NCI-H146 (cell line): ENCODE measurements at regions not wholly inside any gene's neighbourhood (a gene's known extent, or its start where the extent isn't known, plus 50 kb on each side); places are given as distances from the start of the nearest gene placed in this dataset.

Experiments used
- DNase-seq: peaks from one replicate; lab custom pipeline; 2025; lab: John Stamatoyannopoulos, UW

DNA sequence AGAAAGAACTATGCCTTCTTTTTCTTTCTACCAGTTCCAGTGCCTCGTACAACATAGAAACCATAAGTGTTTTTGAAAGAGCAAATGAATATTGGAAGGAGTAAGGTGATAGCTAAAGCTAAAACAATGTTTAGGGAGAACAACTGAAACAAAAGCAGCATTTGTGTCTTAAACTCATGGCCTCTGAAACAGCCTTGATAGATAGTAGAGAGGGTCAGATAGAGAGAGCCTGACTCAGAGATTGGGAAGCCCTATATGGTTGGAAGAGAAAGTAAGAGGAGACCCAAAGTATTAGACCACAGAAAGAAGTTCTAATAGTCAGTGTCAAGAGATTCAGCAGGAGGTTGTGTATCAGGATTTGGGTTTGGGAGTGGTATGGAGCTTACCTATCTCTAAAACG lies 79.6 kb upstream of the IFNG-AS1 start:
- no peak for DNase-seq

DNA sequence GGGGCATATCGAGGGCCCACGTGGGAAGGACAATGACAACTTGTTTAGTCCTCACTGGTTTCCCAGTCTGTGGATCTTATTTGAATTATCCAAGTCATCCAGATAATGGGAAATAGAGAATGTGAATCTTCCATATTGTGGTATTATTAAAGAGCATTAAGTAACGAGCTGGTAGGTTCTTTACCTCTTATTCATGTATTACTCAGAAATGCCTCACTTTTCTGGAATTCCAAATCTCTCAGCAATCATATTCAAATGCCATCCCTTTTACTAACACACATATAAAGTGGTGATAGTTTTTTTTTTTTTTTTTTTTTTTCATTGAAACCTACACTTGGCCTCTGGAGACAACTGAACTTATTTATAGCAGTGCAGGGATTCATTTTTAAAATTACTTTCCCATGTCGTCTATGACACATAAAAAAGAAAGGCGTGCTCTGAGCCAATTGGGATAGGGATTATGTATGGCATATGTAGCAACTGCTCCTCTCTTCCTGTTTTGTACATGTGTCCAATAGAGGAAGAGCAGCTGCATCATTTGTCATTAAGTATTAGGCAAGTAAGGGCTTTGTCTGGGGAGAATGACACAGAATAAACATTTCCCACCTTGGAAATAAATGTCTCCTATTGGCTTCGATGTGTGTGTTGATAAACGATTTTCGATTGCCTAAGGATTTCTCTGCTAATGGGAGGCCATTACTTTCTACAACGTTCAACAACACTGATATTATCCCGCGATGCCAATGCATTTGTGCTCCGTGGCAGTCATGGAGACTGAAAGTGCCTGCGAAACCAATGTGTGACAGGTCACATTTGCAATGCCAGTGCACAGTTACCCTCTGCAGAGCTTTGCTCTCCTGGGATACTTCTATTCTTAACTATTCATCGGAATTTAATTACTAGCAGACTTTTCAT lies 78.6 kb upstream of the IFNG-AS1 start:
- no peak for DNase-seq

DNA sequence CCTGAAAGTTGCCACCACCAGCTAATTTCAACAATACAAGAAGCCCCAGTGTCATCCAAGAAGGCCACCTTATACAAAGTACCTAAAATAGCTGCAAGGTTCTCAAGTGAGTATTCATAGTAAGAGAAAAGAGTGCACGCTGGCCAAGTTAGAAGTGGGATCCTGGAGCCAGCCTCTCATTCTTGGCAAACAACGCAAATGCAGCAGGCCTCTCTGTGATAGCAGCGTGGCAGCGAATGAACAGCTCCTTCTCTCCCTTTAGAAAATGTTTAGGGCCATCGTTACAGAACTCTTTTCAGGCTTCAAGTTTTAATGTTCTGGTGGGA lies 78.0 kb upstream of the IFNG-AS1 start:
- no peak for DNase-seq

DNA sequence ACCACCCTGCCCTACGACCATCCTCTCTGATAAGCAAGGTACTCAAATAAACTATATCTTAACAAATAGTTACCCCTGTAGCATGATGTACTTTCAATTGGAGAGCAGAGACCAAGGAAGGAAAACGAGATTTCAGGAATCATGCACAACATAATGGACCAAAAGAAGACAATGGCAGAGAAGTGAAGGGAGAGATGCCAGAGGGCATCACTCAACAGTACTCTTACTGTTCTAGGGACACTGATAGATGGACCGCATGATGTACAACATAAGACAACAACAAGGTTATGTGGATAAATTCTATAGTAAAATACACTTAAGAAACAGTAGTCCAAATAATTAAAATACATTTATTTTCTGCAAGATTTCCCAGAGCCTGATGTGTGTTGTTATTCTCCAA lies 77.5 kb upstream of the IFNG-AS1 start:
- no peak for DNase-seq

DNA sequence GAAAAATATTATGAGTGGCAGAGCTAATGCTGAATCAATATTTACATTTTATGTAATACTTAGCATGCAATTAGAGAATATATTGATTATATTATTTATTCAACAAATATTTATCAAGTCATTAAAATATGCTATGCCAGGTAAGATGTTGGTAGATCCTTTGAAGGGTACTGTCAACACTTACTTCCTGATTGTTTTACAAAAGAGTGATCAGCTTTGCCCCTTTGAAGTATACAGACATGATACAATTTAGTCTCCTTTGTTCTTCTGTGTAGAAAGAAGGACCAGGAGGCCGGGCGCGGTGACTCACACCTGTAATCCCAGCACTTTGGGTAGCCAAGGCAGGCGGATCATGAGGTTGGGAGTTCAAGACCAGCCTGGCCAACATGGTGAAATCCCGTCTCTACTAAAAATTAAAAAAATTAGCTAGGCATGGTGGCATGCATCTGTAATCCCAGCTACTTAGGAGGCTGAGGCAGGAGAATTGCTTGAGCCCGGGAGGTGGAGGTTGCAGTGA lies 73.9 kb upstream of the IFNG-AS1 start:
- peak; percentile 28 for DNase-seq

DNA sequence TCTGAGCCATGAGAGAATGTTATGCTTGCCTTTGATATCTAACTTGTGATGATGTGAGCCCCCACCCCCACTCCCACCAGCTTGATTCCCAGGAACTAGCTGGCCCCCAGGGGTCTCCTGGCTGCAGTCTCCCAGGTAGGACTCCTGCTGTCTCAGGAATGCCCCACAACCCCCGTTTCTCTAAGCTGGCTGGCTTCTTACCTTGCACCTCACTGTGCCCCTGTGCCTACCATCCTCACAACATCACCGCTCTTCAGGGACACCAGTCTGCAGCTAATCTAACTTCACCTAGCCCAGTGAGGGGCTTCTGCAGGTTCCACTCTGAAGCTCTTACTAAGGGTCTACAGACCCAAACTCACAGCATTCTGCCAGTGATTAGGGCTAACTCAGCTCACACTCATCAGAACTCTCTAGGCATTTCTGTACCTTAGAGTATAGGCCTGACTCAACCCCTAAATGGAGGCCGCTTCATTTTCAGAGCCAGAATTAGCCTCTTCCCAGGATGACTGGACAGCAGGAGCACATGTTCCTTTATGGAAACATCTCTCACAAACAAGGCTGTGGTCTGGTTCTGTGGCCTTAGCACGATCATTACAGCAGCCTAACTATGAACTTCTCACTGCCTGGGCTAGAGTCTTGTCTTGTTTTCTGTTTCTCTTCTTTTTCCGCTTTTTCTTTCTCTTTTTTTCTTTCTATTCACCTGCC lies 72.8 kb upstream of the IFNG-AS1 start:
- no peak for DNase-seq

DNA sequence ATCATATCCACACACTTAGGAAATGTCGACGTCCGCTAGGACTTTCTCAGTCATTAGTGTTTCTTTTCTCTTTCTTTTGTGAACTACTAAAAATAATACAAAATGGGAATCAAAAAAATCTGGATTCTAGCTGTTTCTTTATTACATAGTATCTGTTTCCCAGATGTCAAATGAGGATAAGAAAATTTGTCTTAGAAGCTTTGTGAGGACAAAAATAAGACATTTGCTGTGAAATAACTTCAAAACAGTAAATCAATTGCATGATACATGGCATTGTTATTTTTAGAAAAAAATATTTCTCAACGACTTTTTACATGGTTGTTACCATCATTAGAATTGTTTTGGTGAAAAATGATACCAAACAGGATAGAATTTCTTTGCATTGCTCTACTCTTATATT lies 71.4 kb upstream of the IFNG-AS1 start:
- DNase-seq, result no peak

DNA sequence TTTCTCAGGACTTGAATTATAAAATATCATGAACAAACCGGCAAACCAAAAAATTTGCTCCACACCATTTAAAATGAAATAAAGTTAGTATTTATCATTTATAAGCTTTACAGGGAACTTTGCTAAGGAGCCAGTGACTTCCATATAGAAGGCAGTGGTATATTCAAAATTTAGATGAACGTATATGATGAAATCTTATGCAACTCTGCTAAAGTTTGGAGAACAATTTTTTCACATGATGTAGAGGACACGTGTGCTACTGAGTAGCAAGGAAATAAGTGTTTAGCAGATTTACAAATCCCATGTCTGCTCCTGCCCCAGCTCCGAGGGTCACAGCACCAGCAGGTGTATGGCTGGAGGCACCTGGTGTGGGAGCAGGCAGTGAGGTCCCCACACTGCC lies 70.8 kb upstream of the IFNG-AS1 start:
- no peak for DNase-seq

DNA sequence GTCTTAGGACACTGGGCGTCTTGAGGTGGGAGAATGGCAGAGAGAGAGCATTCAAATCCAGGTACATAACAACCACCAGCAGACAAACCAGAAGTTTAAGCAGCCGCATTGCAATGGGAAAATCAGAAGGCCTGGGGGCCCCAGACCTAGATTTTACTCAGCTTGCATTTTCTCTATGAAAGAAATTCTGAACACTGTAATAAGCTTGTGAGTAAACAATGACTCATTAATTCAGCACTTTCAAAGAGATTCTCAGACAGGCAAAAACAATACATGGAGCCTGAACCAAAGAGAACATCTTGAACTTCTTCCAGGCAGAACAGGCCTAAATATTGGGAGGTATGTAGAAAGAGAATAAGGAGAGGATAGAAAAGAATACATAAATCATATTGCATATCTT lies 69.8 kb upstream of the IFNG-AS1 start:
- no peak for DNase-seq

DNA sequence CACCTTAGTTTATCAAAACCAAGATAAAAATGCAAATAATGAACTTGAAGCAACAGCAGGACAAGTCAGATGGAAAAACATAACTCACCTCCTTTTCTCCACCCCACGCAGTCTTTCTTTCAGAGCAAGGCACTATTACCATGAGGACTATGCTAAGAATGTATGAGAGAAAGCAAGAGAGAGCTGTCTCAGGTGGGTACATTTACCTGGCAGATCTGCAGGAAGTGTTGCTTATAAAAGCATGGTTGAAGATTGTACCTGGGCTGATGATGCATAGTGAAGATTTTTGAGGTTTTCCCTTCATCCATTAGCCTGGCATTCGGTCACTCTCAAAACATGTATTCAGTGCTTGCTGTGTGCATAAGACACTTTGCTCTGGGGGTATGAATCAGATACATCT lies 68.8 kb upstream of the IFNG-AS1 start:
- no peak for DNase-seq

DNA sequence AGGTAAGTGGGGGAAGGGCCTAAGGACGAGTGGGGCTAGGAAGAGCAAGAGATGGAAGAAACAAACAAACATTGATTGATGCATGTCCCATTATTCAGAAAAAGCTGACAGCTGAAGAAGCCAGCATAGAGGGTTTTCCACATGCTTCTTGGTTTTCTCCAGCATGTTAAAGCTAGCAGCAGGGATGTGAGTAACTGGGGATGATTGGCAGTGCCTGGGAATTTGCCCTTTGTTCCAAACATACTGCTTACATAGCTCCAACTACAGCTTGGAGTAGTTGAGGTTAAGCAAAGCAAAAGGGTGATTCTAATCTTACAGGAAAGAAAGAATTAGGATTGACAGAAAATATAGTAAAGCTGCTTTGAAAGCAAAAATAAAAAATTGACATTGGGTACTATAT lies 68.0 kb upstream of the IFNG-AS1 start:
- no peak for DNase-seq

DNA sequence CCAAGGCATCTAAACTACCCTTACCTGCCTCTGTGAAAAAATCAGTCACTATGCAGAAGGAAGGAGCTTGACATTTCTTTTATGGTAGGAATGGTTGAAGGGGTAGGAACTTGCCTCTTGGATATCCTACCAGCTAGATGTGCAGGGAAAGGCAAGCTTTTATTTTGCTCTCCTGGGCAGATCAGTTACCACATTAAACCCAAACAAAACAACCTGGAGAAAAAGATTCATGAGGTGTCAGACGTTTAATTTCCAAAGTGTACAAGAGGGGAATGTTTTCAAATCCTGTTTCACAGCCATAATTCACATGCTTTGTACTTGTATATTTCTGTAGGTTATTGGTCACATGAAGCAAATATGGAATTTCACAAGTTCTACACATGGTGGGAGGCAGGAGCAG lies 67.0 kb upstream of the IFNG-AS1 start:
- no peak for DNase-seq

DNA sequence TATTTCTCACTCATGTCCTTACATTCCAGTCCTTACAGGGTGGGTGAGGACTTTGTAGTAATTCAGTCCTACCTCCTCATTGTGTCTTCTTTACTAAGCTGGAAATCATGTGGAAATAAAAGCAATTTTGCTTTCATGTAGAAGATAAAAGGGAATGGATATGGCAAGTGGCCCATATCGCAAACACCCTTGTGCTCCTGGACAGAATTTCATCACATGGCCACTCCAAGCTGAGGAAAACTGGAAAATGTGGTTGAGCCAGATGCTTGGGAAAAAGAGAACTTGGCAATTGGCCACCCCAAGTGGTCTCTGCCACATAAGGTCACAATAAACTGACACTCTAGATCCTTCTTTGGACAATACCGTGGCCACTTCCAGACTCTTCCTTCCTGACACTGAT lies 64.2 kb upstream of the IFNG-AS1 start:
- no peak for DNase-seq

DNA sequence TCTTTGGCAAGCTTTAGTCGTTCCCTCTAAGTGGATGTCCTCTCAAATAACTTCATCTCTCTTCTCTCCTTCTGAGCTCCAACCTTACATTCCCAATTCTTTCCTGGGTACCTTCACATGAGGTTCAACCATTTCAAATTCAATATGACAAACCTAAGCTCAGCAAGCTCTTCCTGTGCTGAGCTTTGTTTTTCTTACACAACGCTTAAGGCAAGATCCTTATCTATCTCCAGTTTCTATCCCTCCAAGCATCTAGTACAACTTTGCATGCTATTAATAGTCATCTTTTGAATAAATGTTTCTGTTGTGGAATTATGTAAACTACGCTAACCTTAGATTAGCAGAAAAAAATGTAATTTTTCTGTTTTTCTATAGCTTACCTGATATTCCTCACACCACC lies 63.7 kb upstream of the IFNG-AS1 start:
- no peak for DNase-seq

DNA sequence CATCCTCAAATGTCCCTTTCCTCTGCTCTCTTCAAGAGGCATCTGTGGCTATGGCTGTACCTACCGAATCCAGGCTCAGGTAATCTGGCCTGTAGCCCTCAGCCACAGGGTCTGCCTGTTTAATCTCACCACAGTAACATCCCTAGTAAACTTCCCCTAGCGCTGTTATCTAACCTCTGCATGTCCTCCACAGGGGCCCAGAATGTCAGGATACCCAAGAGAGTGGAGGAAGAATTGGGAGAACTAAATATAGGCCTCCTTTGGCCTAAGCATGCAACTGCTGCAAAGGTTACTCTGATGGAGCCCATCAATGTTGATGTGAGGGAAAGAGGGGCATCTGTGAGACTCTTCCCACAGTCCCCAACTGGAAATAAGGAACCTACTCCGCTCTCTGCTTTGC lies 63.2 kb upstream of the IFNG-AS1 start:
- DNase-seq, result no peak

DNA sequence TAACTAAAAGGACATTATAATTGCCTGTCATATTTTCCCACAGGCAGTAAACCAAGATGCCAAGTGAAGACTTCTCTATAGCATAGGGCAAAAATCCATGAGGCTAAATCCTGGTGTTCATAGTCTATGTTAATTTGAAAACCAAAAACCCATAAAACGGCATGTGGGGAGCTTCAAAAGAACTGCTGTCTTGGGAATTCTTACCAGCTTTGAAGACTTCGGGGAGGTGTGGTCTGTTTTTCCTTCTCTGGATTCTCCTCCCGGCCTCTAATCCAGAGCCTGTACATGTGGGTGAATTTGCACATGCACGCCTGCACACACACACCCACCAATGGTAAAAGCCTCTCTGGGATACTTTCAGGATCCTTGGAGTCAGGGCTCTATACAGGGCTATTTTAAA lies 61.9 kb upstream of the IFNG-AS1 start:
- DNase-seq, result no peak

DNA sequence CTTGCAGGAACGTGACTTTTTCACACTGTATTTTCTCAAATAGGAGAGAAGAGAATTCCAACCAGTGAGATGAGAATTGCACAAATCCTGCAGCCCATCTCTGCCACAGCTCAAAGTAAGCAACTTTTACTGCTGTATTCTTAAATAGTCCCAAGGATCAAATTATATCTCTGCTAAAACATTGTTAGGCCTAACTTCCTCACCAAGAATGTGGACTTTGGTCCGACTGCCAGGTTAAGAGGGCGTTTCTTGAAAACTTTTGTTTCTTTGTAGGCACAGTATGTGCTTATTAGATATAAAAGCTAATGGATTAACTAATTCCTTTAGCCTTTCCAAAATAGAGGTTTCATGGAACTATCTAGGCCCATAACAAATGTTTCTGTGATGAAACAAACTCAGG lies 61.4 kb upstream of the IFNG-AS1 start:
- DNase-seq, result no peak

DNA sequence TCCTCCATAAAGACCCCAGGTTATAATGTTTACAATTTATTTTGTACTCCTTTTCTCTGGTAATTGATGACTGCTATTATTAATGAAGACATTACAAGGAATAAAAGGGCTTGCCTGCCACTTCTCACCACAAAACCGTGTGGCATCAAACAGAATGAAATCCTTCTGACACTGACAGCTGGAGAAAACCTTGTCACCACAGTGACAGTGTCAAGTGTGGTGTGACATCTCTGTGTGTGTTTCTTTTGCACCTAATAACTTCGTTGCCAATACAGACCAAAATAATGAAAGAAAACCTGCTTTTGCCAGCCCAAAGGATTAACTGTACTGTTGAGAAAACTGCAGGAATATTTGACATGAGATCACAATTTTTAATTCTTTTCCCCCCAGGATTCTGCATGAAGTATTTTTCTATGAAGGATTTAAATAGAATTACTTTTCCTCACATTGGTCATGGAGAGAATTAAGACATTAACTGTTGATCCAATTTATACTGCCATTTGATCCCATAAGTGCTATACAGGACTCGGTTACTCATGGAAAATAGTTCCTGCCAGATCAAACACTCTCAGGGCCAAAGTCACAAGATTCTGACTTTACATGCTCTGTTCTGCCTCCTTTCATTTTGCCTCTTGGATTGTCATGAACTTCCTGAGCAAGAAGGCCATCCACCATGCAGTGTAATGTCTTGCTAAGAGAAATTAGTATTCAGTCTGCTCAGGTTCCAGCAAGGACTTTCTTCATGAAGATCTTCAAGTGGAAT lies 60.4 kb upstream of the IFNG-AS1 start:
- no peak for DNase-seq

DNA sequence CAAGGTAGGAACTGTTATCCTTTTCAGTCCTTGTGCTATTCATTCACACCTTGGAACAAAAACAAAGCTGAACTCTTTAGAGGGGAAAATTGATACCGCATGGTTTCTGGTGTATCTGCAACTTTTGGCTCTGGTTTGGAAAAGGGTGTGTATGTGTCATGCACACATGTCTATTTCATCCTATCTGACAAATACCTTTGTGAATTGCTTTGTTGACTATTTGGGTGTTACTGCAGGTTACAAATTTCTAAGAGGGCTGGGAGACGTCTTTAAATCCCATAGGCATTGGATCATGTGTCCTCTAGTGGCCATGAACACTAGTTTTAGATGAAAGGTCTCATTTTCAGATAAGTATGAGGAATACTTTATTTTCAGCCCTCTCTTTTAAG lies 59.9 kb upstream of the IFNG-AS1 start:
- no peak for DNase-seq

DNA sequence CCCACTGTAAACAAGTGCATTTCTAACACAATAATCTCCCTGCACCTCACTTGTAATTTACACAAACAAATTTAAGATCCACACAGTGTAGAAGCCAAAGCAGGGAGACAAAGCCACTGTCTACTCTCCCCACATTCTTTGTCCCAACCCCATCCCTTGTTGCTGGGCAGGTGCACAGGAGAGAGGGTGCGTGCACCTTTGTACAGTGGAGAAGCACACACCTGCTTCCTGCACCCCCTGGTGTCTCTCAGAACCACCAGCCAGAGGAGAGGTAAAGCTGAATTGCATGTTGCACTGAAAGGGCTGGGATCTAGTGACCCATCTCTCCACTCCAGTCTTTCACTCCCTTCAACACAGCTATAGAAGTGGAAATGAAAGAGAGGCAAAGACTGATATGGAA lies 51.4 kb upstream of the IFNG-AS1 start:
- DNase-seq, result peak; percentile 76
